BE2C (cell line): ENCODE measurements at regions not wholly inside any gene's neighbourhood (a gene's known extent, or its start where the extent isn't known, plus 50 kb on each side); places are given as distances from the start of the nearest gene placed in this dataset.
"Not testable (repeated sequence)": the region's sequence is repeated elsewhere in the genome, so short reads cannot be mapped to it uniquely, and the experiment has no call there.

ENCODE experiments used
- DNase-seq: peaks from one replicate; pipeline ENCODE4 v3.0.0-alpha.2; 2020
- H3K27me3 ChIP-seq: fragments of 250-450 bp; sonication (Bioruptor Pico); 2 replicates; pipeline ENCODE4 v1.5.1; 2020; ENCODE audit warnings: mild to moderate bottlenecking
- H3K36me3 ChIP-seq: fragments of 250-450 bp; sonication (Bioruptor Pico); 2 replicates; pipeline ENCODE4 v1.5.1; 2020; ENCODE audit warnings: mild to moderate bottlenecking
- H3K4me1 ChIP-seq: fragments of 250-450 bp; sonication (Bioruptor Pico); 2 replicates; pipeline ENCODE4 v1.5.1; 2020
- H3K4me3 ChIP-seq: 2 replicates; pipeline ENCODE4 v1.5.1; 2011; ENCODE audit warnings: low read depth, low read length
- H3K9me3 ChIP-seq: fragments of 250-450 bp; sonication (Bioruptor Pico); 2 replicates; pipeline ENCODE4 v1.5.1; 2020
- TF ChIP-seq, protein P1 (sequence below): IDR thresholded peaks from 2 replicates; pipeline ENCODE4 v1.5.1; 2012; ENCODE audit warnings: mild to moderate bottlenecking, low read depth, low read length

DNA sequence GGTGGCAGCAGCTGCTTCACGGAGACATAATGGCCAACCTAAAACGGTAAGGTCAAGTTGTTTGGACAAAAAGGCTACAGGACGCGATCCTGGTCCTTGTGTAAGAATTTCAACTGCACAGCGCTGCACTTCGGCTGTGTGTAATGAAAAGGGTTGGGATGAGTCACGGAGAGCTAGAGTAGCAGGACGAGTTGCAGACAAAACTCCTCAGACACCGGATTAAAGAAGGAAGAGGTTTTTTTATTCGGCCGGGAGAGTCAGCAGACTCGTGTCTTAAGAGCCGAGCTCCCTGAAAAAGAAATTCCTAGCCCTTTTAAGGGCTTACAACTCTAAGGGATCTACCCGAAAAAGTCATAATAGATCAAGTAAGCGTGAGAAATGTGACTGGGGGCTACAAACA lies 124.2 kb upstream of the CCZ1B start:
- H3K27me3 ChIP-seq, H3K9me3 ChIP-seq, H3K4me3 ChIP-seq, H3K4me1 ChIP-seq, H3K36me3 ChIP-seq, DNase-seq: not testable (repeated sequence)

DNA sequence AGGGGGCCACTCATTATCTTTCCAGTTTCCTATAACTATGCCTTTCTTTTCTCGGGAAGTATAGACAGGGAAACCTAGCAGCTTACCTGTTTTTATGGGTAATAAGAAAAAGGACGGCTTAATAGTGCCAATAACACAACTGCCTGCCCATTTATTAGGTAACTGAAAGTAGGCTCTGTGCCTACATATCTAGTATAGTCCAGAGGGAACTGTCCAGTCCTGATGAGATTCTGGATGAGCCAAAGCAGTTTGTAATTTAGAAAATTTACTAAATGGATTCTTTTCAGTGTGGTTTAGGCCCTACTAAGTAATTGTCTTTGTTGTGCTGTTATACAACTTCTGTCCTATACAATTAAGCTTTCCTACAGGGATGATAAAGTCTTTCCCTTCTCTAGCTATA lies 125.5 kb upstream of the CCZ1B start:
- DNase-seq, H3K9me3 ChIP-seq, H3K4me1 ChIP-seq, H3K36me3 ChIP-seq, H3K27me3 ChIP-seq, H3K4me3 ChIP-seq: not testable (repeated sequence)

DNA sequence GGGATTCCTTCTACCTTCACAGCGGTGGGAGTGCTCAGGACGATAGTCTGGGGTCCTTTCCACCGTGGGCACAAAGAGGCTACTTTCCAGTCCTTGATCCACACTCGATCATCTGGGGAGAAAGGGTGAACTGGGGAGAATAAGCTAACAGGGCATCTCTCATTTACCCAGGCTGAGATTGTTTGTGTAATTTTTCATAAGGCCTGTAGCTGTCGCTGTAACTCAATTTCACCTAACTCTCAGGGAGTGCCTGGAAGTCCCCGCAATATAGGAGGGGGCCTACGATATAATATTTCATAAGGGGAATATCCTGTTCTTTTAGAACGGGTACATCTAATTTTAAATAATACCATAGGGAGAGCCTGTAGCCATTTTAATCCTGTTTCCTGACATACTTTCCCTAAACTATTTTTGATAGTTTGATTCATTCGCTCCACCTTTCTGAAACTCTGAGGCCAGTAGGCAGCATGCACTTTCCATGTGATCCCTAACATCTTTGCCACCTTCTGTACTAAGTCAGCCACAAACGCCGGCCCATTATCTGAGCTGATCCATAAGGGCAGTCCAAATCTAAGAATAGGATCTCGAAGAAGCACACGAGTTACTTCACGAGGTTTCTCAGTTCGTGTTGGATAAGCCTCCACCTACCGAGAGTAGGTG lies 127.2 kb upstream of the CCZ1B start:
- not testable (repeated sequence) for H3K4me3 ChIP-seq, H3K36me3 ChIP-seq, DNase-seq, H3K9me3 ChIP-seq, H3K4me1 ChIP-seq, H3K27me3 ChIP-seq
- TF ChIP-seq, protein P1, sequence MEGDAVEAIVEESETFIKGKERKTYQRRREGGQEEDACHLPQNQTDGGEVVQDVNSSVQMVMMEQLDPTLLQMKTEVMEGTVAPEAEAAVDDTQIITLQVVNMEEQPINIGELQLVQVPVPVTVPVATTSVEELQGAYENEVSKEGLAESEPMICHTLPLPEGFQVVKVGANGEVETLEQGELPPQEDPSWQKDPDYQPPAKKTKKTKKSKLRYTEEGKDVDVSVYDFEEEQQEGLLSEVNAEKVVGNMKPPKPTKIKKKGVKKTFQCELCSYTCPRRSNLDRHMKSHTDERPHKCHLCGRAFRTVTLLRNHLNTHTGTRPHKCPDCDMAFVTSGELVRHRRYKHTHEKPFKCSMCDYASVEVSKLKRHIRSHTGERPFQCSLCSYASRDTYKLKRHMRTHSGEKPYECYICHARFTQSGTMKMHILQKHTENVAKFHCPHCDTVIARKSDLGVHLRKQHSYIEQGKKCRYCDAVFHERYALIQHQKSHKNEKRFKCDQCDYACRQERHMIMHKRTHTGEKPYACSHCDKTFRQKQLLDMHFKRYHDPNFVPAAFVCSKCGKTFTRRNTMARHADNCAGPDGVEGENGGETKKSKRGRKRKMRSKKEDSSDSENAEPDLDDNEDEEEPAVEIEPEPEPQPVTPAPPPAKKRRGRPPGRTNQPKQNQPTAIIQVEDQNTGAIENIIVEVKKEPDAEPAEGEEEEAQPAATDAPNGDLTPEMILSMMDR, result peak; percentile 35

DNA sequence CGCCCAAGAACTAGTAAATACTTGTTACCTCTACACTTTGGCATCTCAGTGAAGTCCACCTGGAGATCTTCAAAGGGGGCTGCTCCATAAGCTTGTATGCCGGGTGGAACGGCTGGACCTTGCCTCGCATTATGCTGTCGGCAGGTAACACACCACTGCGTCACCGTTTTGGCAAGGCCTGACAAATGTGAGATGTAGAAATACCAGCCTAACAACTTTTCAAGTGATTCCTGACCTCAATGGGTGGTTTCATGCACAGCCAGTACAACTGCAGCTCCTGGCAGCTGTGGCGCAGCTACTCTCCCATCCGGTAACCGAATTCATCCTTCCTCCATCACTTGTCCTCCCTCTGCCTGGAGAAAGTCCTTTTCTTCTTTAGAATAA lies 127.7 kb upstream of the CCZ1B start:
- not testable (repeated sequence) for H3K9me3 ChIP-seq, DNase-seq, H3K4me1 ChIP-seq, H3K27me3 ChIP-seq, H3K4me3 ChIP-seq, H3K36me3 ChIP-seq

DNA sequence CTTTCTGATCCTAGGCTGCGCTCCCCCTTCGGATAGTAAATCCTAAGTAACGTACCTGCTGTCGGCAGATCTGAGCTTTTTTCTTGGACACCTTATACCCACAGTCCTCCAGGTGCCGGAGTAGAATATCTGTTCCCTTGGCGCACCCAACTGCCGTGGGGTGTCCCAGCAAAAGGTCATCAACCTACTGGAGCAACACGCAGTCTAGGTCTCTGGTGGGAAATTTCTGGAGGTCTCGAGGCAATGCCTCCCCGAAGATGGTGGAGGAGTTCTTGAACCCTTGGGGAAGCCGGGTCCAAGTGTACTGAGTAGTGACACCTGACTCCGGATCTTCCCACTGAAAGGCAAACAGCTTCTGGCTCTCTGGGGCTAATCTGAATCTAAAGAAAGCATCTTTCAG lies 129.3 kb upstream of the CCZ1B start:
- H3K27me3 ChIP-seq, H3K4me3 ChIP-seq, H3K4me1 ChIP-seq, DNase-seq, H3K36me3 ChIP-seq, H3K9me3 ChIP-seq: not testable (repeated sequence)

DNA sequence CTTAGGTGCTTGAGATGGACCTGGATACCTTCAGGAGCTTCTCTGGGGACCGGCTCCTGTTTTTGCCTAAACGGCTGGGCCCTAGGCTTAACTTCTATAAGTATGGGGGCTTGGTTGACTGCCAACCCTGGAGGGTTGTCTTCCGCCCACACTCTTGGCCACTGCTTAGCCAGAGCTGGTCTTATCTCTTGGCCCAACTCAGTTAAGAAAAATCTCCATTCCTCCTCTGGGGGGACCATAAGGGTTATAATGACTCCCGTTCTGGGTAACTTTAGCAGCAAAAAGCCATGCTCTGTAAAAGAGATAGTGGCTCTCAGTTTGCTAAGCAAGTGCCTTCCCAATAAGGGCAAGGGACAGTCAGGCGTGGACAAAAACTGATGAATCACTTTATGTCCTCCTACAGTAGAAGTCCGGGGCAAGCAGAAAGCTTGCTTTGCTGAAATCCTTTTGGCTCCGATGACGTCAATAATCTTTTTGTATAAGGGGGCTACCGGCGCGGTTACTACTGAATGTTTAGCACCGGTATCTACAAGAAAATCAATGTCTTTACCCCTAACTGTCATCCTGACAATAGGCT lies 130.0 kb upstream of the CCZ1B start:
- H3K4me3 ChIP-seq, H3K4me1 ChIP-seq, H3K27me3 ChIP-seq, H3K9me3 ChIP-seq, DNase-seq, H3K36me3 ChIP-seq: not testable (repeated sequence)

DNA sequence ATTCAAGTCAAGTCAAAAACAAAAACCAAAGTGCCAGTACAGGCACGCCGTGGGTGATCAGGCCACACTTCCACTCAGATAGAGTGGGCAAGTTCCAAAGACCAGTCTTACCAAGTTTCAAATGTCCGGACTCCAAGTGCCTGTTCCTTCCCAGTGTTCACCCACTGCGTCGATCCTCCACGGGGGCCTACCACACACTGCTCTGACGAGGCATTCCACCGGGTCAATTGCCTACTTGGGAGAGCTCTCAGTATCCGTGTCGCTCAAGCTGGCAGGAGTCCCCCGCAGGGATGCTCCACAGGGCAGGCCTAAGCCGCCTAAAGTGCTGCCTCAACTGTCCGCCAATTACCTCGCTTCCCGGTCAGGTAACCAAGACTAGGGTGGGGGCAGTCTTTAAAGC lies 132.3 kb upstream of the CCZ1B start:
- H3K36me3 ChIP-seq, DNase-seq, H3K4me3 ChIP-seq, H3K27me3 ChIP-seq, H3K9me3 ChIP-seq, H3K4me1 ChIP-seq: not testable (repeated sequence)

DNA sequence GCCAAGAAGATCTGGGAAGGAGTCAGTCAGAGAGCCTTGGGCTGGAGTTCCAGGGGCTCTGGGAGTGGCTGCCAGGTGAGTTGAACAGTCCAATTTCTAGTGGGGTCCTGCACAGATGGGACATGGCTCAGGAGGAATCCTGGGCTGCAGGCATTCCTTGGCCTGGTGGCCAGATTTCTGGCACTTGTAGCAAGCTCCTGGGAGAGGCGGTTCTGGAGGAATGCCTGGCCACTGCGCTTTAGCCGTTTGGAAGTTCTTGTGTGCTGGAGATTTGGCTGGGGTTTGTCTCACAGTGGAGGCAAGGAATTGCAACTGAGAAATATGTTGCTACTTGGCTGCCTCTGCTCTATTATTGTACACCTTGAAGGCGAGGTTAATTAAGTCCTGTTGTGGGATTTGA lies 133.9 kb upstream of the CCZ1B start:
- not testable (repeated sequence) for DNase-seq, H3K4me3 ChIP-seq

DNA sequence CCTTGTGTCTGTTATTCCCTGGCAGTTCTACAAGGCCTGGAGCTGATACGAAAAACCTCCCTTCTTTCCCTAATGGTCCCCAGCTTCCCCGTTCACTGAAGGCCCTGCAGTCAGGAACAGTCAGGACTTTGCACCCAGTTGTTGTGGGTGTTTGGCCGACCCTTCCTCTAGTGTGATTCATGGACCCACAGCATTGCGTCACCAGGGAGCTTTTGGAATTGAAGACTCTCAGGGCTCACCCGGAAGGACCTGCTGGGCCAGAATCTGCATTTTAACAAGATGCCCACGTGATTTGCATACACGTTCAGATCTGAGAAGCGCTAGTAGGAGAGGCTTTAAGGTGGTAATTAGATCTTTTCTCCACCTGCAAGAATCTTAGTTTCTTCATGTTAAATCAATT lies 136.8 kb upstream of the CCZ1B start:
- H3K4me1 ChIP-seq, H3K27me3 ChIP-seq, H3K9me3 ChIP-seq, H3K4me3 ChIP-seq, H3K36me3 ChIP-seq, DNase-seq: not testable (repeated sequence)

More for the DNA sequence above, 133.9 kb upstream of the CCZ1B start:
- H3K36me3 ChIP-seq, H3K4me1 ChIP-seq, H3K9me3 ChIP-seq, H3K27me3 ChIP-seq: not testable (repeated sequence)

DNA sequence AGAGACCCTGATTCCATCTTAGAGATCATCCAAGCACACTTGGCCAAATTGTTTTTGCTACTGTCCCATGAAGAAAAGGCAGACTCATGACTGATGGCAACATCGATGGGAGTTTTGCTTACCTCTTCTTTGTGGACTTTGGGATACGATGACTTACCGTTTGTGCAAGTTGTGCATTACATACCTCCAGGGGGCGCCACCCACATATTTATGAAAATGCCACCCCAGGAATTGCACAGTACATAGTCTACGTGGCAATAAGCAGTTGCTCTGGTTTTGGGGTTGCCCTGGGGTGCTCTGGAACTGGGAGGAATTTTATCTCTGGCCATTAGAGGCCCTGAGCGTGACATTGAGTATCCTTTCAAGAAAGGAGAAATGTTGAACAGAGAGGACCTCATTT lies 139.0 kb upstream of the CCZ1B start:
- DNase-seq, result peak; percentile 58

DNA sequence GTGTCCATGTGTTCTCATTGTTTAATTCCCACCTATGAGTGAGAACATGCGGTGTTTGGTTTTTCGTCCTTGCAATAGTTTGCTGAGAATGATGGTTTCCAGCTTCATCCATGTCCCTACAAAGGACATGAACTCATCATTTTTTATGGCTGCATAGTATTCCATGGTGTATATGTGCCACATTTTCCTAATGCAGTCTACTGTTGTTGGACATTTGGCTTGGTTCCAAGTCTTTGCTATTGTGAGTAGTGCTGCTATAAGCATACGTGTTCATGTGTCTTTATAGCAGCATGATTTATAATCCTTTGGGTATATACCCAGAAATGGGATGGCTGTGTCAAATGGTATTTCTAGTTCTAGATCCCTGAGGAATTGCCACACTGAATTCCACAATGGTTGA lies 144.1 kb upstream of the CCZ1B start:
- H3K4me3 ChIP-seq, H3K4me1 ChIP-seq, DNase-seq, H3K9me3 ChIP-seq, H3K36me3 ChIP-seq, H3K27me3 ChIP-seq: not testable (repeated sequence)

More for the DNA sequence above, 139.0 kb upstream of the CCZ1B start:
- not testable (repeated sequence) for H3K27me3 ChIP-seq, H3K4me3 ChIP-seq, H3K36me3 ChIP-seq, H3K4me1 ChIP-seq, H3K9me3 ChIP-seq
- TF ChIP-seq, protein P1, result peak; percentile 24

DNA sequence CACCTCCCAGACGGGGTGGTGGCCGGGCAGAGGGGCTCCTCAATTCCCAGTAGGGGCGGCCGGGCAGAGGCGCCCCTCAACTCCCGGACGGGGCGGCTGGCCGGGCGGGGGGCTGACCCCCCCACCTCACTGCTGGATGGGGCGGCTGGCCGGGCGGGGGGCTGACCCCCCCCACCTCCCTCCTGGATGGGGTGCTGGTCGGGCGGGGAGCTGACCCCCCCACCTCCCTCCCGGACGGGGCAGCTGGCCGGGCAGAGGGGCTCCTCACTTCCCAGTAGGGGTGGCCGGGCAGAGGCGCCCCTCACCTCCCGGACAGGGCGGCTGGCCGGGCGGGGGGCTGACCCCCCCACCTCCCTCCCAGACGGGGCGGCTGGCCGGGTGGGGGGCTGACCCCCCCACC lies 148.8 kb upstream of the CCZ1B start:
- H3K4me3 ChIP-seq, H3K27me3 ChIP-seq, H3K9me3 ChIP-seq, H3K4me1 ChIP-seq, DNase-seq, H3K36me3 ChIP-seq: not testable (repeated sequence)

DNA sequence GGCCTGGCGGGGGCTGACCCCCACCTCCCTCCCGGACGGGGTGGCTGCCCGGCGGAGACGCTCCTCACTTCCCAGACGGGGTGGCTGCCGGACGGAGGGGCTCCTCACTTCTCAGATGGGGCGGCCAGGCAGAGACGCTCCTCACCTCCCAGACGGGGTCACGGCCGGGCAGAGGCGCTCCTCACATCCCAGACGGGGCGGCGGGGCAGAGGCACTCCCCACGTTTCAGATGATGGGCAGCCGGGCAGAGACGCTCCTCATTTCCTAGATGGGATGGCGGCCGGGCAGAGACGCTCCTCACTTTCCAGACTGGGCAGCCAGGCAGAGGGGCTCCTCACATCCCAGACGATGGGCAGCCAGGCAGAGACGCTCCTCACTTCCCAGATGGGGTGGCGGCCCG lies 149.3 kb upstream of the CCZ1B start:
- H3K27me3 ChIP-seq, H3K36me3 ChIP-seq, H3K9me3 ChIP-seq, H3K4me1 ChIP-seq, DNase-seq, H3K4me3 ChIP-seq: not testable (repeated sequence)

DNA sequence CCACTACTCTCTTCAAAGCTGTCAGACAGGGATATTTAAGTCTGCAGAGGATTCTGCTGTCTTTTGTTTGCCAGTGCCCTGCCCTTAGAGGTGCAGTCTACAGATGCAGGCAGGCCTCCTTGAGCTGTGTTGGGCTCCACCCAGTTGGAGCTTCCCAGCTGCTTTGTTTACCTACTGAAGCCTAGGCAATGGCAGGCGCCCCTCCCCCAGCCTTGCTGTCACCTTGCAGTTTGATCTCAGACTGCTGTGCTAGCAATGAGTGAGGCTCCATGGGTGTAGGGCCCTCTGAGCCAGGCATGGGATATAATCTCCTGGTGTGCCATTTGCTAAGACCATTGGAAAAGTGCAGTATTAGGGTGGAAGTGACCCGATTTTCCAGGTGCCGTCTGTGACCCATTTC lies 151.3 kb upstream of the CCZ1B start:
- H3K4me1 ChIP-seq, H3K9me3 ChIP-seq, H3K36me3 ChIP-seq, H3K27me3 ChIP-seq, DNase-seq, H3K4me3 ChIP-seq: not testable (repeated sequence)
